HepG2 (cell line): ENCODE measurements at regions not wholly inside any gene's neighbourhood (a gene's known extent, or its start where the extent isn't known, plus 50 kb on each side); places are given as distances from the start of the nearest gene placed in this dataset.

Experiments used
- ATAC-seq: fragments of 200-7000 bp; cut with Tn5 transposase; 3 replicates; pipeline ENCODE4 v1.9.1; 2020; ENCODE audit warnings: mild to moderate bottlenecking, moderate library complexity
- BruUV-seq: library from RNA; stranded (reverse); fragments of 400-500 nt; replicated peaks from 2 replicates; lab custom pipeline; 2021; lab: Mats Ljungman, UMichigan
- CTCF ChIA-PET: fragments of 300-600 bp; formaldehyde crosslinking; extraction: SDS; loops from one replicate; lab custom pipeline; 2021; ENCODE audit warnings: low total read pairs, inconsistent platforms, low intra/inter-chr PET ratio; lab: Yijun Ruan, JAX
- POLR2A ChIA-PET: fragments of 350-600 bp; sonication (Branson Sonifier 250); formaldehyde crosslinking; loops from one replicate; lab custom pipeline; 2020; ENCODE audit warnings: antibody characterized with exemption, inconsistent platforms; lab: Yijun Ruan, JAX
- DNase-seq: peaks from one replicate; pipeline ENCODE4 v3.0.0-alpha.2; 2015; ENCODE audit warnings: low spot score
- FAIRE-seq: peaks from 3 replicates; lab custom pipeline; 2011; peaks lifted over from hg19 to GRCh38; lab: Jason Lieb, UNC
- H2AFZ ChIP-seq: one replicate; pipeline ENCODE4 v1.6.1; 2011; ENCODE audit warnings: low read length, inconsistent platforms
- H3K27ac ChIP-seq: fragments of 300-600 bp; 3 replicates; pipeline ENCODE4 v1.8.0; 2011; ENCODE audit warnings: mixed run types, mild to moderate bottlenecking, mixed read lengths, low read length, inconsistent platforms; ENCODE audit not compliant: insufficient read depth; ENCODE audit errors: extremely low read length
- H3K27me3 ChIP-seq, 2 experiments: fragments of 200-600 bp in 1 of 2; 2 replicates in 1 of 2; 3 replicates in 1 of 2; pipeline versions ENCODE4 v1.6.0 to v1.8.0; 2011; ENCODE audit warnings: low read length in 2 of 2, mild to moderate bottlenecking in 2 of 2, moderate library complexity in 2 of 2, inconsistent platforms in 1 of 2; ENCODE audit not compliant: insufficient read depth in 2 of 2, control insufficient read depth in 1 of 2
- H3K36me3 ChIP-seq, 2 experiments: fragments of 200-600 bp in 1 of 2; replicated peaks in 1 of 2; 2 replicates in 1 of 2; 3 replicates in 1 of 2; pipeline versions ENCODE4 v1.5.1 to v1.8.0; 2011; ENCODE audit warnings: low read length in 2 of 2, inconsistent platforms in 1 of 2; ENCODE audit not compliant: insufficient read depth in 2 of 2, control insufficient read depth in 1 of 2
- H3K4me1 ChIP-seq: 2 replicates; pipeline ENCODE4 v1.5.1; 2012; ENCODE audit warnings: low read length, inconsistent platforms; ENCODE audit not compliant: insufficient read depth
- H3K4me2 ChIP-seq: 2 replicates; pipeline ENCODE4 v1.6.0; 2011; ENCODE audit warnings: low read depth, low read length, inconsistent platforms
- H3K4me3 ChIP-seq, 3 experiments: fragments of 200-600 bp in 1 of 3; sonication (generic), shearing (Covaris generic) in 1 of 3; replicated peaks in 1 of 3; 2 replicates each; pipeline ENCODE4 v1.5.1; 2011 to 2016; ENCODE audit warnings: low read length in 3 of 3, inconsistent platforms in 2 of 3, low read depth in 2 of 3, mild to moderate bottlenecking in 2 of 3, control low read depth in 1 of 3, mixed read lengths in 1 of 3; ENCODE audit not compliant: insufficient read depth in 1 of 3
- H3K79me2 ChIP-seq: one replicate; pipeline ENCODE4 v1.6.1; 2011; ENCODE audit warnings: low read length, inconsistent platforms; ENCODE audit not compliant: insufficient read depth
- H3K9ac ChIP-seq: 2 replicates; pipeline ENCODE4 v1.6.0; 2011; ENCODE audit warnings: mild to moderate bottlenecking, low read depth, low read length, inconsistent platforms; ENCODE audit not compliant: insufficient read depth
- H3K9me3 ChIP-seq: 2 replicates; pipeline ENCODE4 v1.5.1; 2012; ENCODE audit warnings: mild to moderate bottlenecking, low read length
- H4K20me1 ChIP-seq: 2 replicates; pipeline ENCODE4 v1.6.0; 2011; ENCODE audit warnings: inconsistent platforms, mild to moderate bottlenecking, low read length, moderate library complexity; ENCODE audit not compliant: insufficient read depth
- BRCA1 ChIP-seq: sonication (generic); formaldehyde crosslinking; IDR thresholded peaks from 2 replicates; pipeline ENCODE4 v1.4.0; 2020; ENCODE audit warnings: missing genetic modification reagents
- HMG20B ChIP-seq: conservative IDR thresholded peaks from 2 replicates; pipeline ENCODE4 v1.6.1; 2016; ENCODE audit warnings: missing genetic modification reagents, missing compliant biosample characterization
- HOXA5 ChIP-seq: sonication (generic); formaldehyde crosslinking; IDR thresholded peaks from 2 replicates; pipeline ENCODE4 v1.4.0; 2020; ENCODE audit warnings: missing genetic modification reagents
- JARID2 ChIP-seq: sonication (generic); formaldehyde crosslinking; IDR thresholded peaks from 2 replicates; pipeline ENCODE4 v1.8.1; 2023; ENCODE audit warnings: missing genetic modification reagents, inconsistent platforms; ENCODE audit not compliant: insufficient replicate concordance
- KLF13 ChIP-seq: sonication (generic); formaldehyde crosslinking; IDR thresholded peaks from 2 replicates; pipeline ENCODE4 v1.4.0; 2020; ENCODE audit warnings: mild to moderate bottlenecking, missing genetic modification reagents
- MAFK ChIP-seq, 2 experiments: IDR thresholded peaks in 1 of 2; conservative IDR thresholded peaks in 1 of 2; 2 replicates each; pipeline ENCODE4 v1.6.1; 2011; ENCODE audit warnings: improper control_type of control experiment in 2 of 2, low read length in 2 of 2
- MIER3 ChIP-seq: IDR thresholded peaks from 2 replicates; pipeline ENCODE4 v1.6.1; 2016; ENCODE audit warnings: missing compliant biosample characterization, borderline replicate concordance
- RCOR2 ChIP-seq: IDR thresholded peaks from 2 replicates; pipeline ENCODE4 v1.6.1; 2016; ENCODE audit warnings: missing biosample characterization, missing genetic modification reagents
- SIN3B ChIP-seq: fragments of 150-350 bp; IDR thresholded peaks from 2 replicates; pipeline ENCODE4 v1.6.1; 2014; ENCODE audit warnings: low read length
- STAG1 ChIP-seq: sonication (generic); formaldehyde crosslinking; IDR thresholded peaks from 2 replicates; pipeline ENCODE4 v1.4.0; 2020; ENCODE audit warnings: missing genetic modification reagents
- TP53 ChIP-seq: sonication (generic); formaldehyde crosslinking; conservative IDR thresholded peaks from 2 replicates; pipeline ENCODE4 v1.4.0; 2020; ENCODE audit warnings: missing genetic modification reagents
- ZNF292 ChIP-seq: sonication (generic); formaldehyde crosslinking; IDR thresholded peaks from 2 replicates; pipeline ENCODE4 v1.8.1; 2022; ENCODE audit warnings: mild to moderate bottlenecking, low read depth, missing genetic modification reagents, borderline replicate concordance
- ZNF510 ChIP-seq: sonication (generic); formaldehyde crosslinking; IDR thresholded peaks from 2 replicates; pipeline ENCODE4 v1.4.0; 2020; ENCODE audit warnings: low read depth, mild to moderate bottlenecking, missing genetic modification reagents
- ZNF619 ChIP-seq: sonication (generic); formaldehyde crosslinking; IDR thresholded peaks from 2 replicates; pipeline ENCODE4 v1.4.0; 2020; ENCODE audit warnings: mild to moderate bottlenecking, missing genetic modification reagents
- ZNF720 ChIP-seq: sonication (generic); formaldehyde crosslinking; IDR thresholded peaks from 2 replicates; pipeline ENCODE4 v1.4.0; 2020; ENCODE audit warnings: missing genetic modification reagents
- WGBS: methylation state at CpG from one replicate; pipeline ENCODE4 v1.1.6; 2017; ENCODE audit warnings: low lambda C conversion rate; 5-methylcytosine and 5-hydroxymethylcytosine counted together
- in situ Hi-C: cut with HindIII; loops from 2 replicates; pipeline ENCODE4 v1.10.0; 2017; ENCODE audit warnings: low pct_unique_long_range_greater_than_20kb; ENCODE audit not compliant: extremely low pct_ligation_motif_present
- intact Hi-C: fragments of 100-400 bp; cut with micrococcal nuclease; formaldehyde crosslinking; loops from one replicate; pipeline ENCODE4 v1.10.0; 2022; ENCODE audit not compliant: unreplicated experiment
- TF ChIP-seq, protein P1 (sequence below): sonication (generic); formaldehyde crosslinking; IDR thresholded peaks from 2 replicates; pipeline ENCODE4 v1.8.0; 2022; ENCODE audit warnings: missing genetic modification reagents, mild to moderate bottlenecking, inconsistent platforms, borderline replicate concordance
- TF ChIP-seq, protein P2 (sequence below): sonication (generic); formaldehyde crosslinking; IDR thresholded peaks from 2 replicates; pipeline ENCODE4 v1.5.1; 2020; ENCODE audit warnings: missing genetic modification reagents, mild to moderate bottlenecking, borderline replicate concordance
- TF ChIP-seq, protein P3 (sequence below): sonication (generic); formaldehyde crosslinking; IDR thresholded peaks from 2 replicates; pipeline ENCODE4 v1.8.1; 2023; ENCODE audit warnings: mild to moderate bottlenecking, inconsistent platforms, moderate library complexity, missing genetic modification reagents, borderline replicate concordance
- TF ChIP-seq, protein P4 (sequence below): sonication (generic); formaldehyde crosslinking; conservative IDR thresholded peaks from 2 replicates; pipeline ENCODE4 v1.8.1; 2023; ENCODE audit warnings: missing genetic modification reagents

DNA sequence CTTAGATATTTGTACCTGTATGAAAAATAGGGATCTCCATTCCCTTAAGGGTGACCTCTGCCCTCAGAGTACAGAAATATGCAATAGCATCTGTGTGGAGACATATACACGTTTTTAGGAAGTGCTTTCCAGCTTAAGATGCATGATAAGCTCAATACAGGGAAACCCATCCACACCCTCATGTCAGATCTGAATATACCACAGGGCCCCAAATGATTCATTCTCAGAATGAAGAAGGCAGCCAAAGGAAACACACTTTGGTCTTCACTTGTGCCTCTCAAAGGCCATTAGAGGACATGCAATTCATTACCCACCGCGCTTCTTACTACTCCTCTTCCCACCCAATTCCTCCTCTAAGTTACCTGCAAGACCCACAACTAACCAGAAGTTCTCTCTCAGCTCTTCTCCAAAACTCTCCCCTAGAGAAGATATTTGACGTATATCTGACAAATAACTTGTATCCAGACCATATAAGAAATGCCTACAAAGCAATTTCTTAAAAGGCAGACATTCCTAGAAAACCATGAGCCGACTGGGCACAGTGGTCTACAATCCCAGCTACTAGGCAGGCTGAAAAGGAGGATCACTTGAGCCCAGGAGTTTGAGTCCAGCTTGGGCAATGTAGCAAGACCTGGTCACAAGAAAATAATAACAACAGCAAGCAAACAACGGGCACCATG lies 103.0 kb downstream of the OAT start (continued):
- TF ChIP-seq MAFK (conservative IDR thresholded peaks at IDR 0.05 in 1 of 2, IDR thresholded peaks at IDR 0.05 in 1 of 2; ENCODE audit: low read length in 2 of 2) (peak; percentile 60 to 68; a peak in 3 of 4 replicates), SIN3B (no peak), KLF13 (CRISPR knock-in tag) (no peak)
- TF ChIP-seq, protein P1, sequence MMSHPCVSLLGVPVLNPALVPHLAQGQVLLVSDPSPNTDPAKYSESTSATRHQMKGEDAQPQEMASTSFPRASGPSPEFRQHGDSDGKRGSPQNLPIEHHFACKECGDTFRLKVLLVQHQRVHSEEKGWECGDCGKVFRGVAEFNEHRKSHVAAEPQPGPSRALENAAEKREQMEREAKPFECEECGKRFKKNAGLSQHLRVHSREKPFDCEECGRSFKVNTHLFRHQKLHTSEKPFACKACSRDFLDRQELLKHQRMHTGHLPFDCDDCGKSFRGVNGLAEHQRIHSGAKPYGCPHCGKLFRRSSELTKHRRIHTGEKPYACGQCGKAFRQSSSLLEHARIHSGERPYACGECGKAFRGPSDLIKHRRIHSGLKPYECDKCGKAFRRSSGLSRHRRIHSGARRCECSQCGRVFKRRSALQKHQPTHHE (CRISPR knock-in tag): no peak

DNA sequence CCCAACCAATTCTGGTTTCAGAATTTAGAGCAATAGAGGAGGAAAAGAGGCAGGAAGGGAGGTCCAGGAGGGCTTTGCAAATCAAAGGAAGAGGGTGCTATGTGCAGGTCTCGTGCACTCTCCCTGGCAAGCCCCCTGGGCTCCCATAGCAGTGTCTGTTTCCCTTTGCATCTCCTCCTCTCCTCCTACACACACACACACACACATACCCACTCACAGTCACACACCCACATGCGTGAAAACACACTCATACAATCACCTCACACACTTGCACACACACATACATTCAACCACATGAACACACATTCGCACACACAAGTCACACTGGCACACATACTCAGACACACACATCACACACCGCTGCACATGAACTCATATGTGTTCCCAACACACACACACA lies 105.3 kb downstream of the OAT start:
- DNase-seq (no peak), FAIRE-seq (no peak), ATAC-seq (no peak)
- BruUV-seq: no TSS peak
- Histone ChIP-seq H3K4me3 (no peak overlapping the region), H2AFZ (no peak overlapping the region), H3K4me2 (no peak overlapping the region), H3K4me1 (no peaks in the 10 kb centered on the region), H3K27me3 (no peaks in the 10 kb centered on the region), H4K20me1 (no peaks in the 10 kb centered on the region), H3K9me3 (no peaks in the 10 kb centered on the region), H3K79me2 (no peaks in the 10 kb centered on the region), H3K27ac (no peak overlapping the region), H3K9ac (no peak overlapping the region), H3K36me3 (no peaks in the 10 kb centered on the region)
- ChIA-PET CTCF (no interaction called here), POLR2A (no interaction called here)
- 2% methylated on average over 4 of the region's 4 CpGs for WGBS
- in situ Hi-C loops: no loop called here
- intact Hi-C loops: no loop called here
- no peak for TF ChIP-seq MIER3 (CRISPR knock-in tag)
- no peak for TF ChIP-seq ZNF292 (CRISPR knock-in tag)
- TF ChIP-seq, protein P2, sequence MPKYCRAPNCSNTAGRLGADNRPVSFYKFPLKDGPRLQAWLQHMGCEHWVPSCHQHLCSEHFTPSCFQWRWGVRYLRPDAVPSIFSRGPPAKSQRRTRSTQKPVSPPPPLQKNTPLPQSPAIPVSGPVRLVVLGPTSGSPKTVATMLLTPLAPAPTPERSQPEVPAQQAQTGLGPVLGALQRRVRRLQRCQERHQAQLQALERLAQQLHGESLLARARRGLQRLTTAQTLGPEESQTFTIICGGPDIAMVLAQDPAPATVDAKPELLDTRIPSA: no peak
- TF ChIP-seq, protein P3, sequence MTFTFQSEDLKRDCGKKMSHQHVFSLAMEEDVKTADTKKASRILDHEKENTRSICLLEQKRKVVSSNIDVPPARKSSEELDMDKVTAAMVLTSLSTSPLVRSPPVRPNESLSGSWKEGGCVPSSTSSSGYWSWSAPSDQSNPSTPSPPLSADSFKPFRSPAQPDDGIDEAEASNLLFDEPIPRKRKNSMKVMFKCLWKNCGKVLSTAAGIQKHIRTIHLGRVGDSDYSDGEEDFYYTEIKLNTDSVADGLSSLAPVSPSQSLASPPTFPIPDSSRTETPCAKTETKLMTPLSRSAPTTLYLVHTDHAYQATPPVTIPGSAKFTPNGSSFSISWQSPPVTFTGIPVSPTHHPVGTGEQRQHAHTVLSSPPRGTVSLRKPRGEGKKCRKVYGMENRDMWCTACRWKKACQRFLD: no peak
- no peak for TF ChIP-seq STAG1 (CRISPR knock-in tag)
- TF ChIP-seq ZNF510 (CRISPR knock-in tag): no peak
- no peak for TF ChIP-seq HMG20B (CRISPR knock-in tag)
- no peak for TF ChIP-seq ZNF619 (CRISPR knock-in tag)
- TF ChIP-seq, protein P4, sequence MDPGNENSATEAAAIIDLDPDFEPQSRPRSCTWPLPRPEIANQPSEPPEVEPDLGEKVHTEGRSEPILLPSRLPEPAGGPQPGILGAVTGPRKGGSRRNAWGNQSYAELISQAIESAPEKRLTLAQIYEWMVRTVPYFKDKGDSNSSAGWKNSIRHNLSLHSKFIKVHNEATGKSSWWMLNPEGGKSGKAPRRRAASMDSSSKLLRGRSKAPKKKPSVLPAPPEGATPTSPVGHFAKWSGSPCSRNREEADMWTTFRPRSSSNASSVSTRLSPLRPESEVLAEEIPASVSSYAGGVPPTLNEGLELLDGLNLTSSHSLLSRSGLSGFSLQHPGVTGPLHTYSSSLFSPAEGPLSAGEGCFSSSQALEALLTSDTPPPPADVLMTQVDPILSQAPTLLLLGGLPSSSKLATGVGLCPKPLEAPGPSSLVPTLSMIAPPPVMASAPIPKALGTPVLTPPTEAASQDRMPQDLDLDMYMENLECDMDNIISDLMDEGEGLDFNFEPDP: no peak
- TF ChIP-seq HOXA5 (CRISPR knock-in tag): no peak
- no peak for TF ChIP-seq ZNF720 (CRISPR knock-in tag)
- no peak for TF ChIP-seq TP53
- TF ChIP-seq BRCA1: no peak
- no peak for TF ChIP-seq RCOR2 (CRISPR knock-in tag)
- TF ChIP-seq JARID2 (CRISPR knock-in tag): no peak
